SU-DHL-6 (cell line): ENCODE measurements at regions not wholly inside any gene's neighbourhood (a gene's known extent, or its start where the extent isn't known, plus 50 kb on each side); places are given as distances from the start of the nearest gene placed in this dataset.

Experiments used
- EZH2phosphoT487 ChIP-seq: fragments of 200-600 bp; sonication (generic), shearing (Covaris generic); conservative IDR thresholded peaks from 2 replicates; pipeline ENCODE4 v1.6.1; 2018; ENCODE audit warnings: mild to moderate bottlenecking, antibody characterized with exemption, low read length, moderate library complexity, mixed read lengths
- TF ChIP-seq, protein P1 (sequence below): fragments of 200-600 bp; sonication (generic); IDR thresholded peaks from one replicate; pipeline ENCODE4 v1.5.1; 2017; ENCODE audit warnings: antibody characterized with exemption, mild to moderate bottlenecking, low read length, moderate library complexity; ENCODE audit not compliant: insufficient read depth, poor library complexity, severe bottlenecking

DNA sequence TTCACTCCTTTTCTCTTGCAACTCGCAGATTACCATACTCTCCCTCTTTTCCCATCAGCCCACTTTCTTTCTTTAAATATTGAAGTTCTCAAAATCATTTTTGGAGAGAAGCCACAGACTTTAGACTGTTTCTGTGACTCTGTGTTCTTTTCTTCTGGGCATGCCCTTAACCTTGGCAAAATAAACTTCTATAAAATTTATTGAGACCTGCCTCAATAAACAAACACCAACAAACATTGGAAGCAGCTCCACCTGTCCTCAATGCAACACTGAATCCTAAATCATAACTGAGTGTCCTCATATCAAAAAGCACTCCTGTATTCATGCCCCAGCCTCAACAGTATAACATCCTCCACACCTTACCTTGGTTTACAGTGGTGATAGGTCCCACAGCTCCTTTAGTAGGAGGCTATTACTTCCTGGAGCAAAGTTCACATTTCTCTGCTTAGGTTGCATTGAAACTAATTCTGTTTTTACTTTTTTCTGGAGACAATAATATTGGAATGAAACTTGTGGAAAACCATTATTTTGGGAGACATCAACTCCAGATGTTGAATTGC lies 320.0 kb upstream of the LRRC4C start:
- TF ChIP-seq, protein P1, sequence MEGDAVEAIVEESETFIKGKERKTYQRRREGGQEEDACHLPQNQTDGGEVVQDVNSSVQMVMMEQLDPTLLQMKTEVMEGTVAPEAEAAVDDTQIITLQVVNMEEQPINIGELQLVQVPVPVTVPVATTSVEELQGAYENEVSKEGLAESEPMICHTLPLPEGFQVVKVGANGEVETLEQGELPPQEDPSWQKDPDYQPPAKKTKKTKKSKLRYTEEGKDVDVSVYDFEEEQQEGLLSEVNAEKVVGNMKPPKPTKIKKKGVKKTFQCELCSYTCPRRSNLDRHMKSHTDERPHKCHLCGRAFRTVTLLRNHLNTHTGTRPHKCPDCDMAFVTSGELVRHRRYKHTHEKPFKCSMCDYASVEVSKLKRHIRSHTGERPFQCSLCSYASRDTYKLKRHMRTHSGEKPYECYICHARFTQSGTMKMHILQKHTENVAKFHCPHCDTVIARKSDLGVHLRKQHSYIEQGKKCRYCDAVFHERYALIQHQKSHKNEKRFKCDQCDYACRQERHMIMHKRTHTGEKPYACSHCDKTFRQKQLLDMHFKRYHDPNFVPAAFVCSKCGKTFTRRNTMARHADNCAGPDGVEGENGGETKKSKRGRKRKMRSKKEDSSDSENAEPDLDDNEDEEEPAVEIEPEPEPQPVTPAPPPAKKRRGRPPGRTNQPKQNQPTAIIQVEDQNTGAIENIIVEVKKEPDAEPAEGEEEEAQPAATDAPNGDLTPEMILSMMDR = no peak
- TF ChIP-seq EZH2phosphoT487 = no peak
